Mononuclear cell (primary cell): ENCODE measurements at regions not wholly inside any gene's neighbourhood (a gene's known extent, or its start where the extent isn't known, plus 50 kb on each side); places are given as distances from the start of the nearest gene placed in this dataset.
"Not testable (repeated sequence)": the region's sequence is repeated elsewhere in the genome, so short reads cannot be mapped to it uniquely, and the experiment has no call there.

Source experiments
- H3K27me3 ChIP-seq: 2 replicates; pipeline ENCODE4 v1.6.0; 2011; ENCODE audit warnings: low read length, control low read depth; ENCODE audit not compliant: insufficient read depth
- H3K4me1 ChIP-seq: 2 replicates; pipeline ENCODE4 v1.5.1; 2011; ENCODE audit warnings: mild to moderate bottlenecking, low read length, control low read depth; ENCODE audit not compliant: insufficient read depth
- H3K4me3 ChIP-seq: 2 replicates; pipeline ENCODE4 v1.5.1; 2011; ENCODE audit warnings: mild to moderate bottlenecking, low read length, moderate library complexity
- H3K9me3 ChIP-seq: 2 replicates; pipeline ENCODE4 v1.5.1; 2011; ENCODE audit warnings: low read depth, mild to moderate bottlenecking, control low read depth, low read length

- H3K4me3 ChIP-seq = no peak overlapping the region
- H3K27me3 ChIP-seq = no peaks in the 10 kb centered on the region
- H3K4me1 ChIP-seq = no peaks in the 10 kb centered on the region
- no peaks in the 10 kb centered on the region for H3K9me3 ChIP-seq
These were observed 509.6 kb downstream of the KCNJ2 start for GRCh38 chr17:70678889-70679288.

- H3K27me3 ChIP-seq = no peaks in the 10 kb centered on the region
- no peaks in the 10 kb centered on the region for H3K9me3 ChIP-seq
- no peaks in the 10 kb centered on the region for H3K4me1 ChIP-seq
- H3K4me3 ChIP-seq = no peak overlapping the region
These were observed 514.6 kb downstream of the KCNJ2 start for GRCh38 chr17:70683936-70684335.

- no peak overlapping the region for H3K4me3 ChIP-seq
- H3K9me3 ChIP-seq = no peaks in the 10 kb centered on the region
- no peaks in the 10 kb centered on the region for H3K4me1 ChIP-seq
- no peaks in the 10 kb centered on the region for H3K27me3 ChIP-seq
These were observed 518.1 kb downstream of the KCNJ2 start for GRCh38 chr17:70687421-70687820.

- no peak overlapping the region for H3K4me3 ChIP-seq
These were observed 521.8 kb downstream of the KCNJ2 start for GRCh38 chr17:70691150-70691549.

GRCh38 chr17:70699408-70699807 is 530.1 kb downstream of the KCNJ2 start:
- H3K4me3 ChIP-seq = no peak overlapping the region
- no peaks in the 10 kb centered on the region for H3K27me3 ChIP-seq
- H3K9me3 ChIP-seq = no peaks in the 10 kb centered on the region
- no peaks in the 10 kb centered on the region for H3K4me1 ChIP-seq

More at GRCh38 chr17:70691150-70691549, 521.8 kb downstream of the KCNJ2 start:
- Histone ChIP-seq H3K27me3 (no peaks in the 10 kb centered on the region), H3K9me3 (no peaks in the 10 kb centered on the region), H3K4me1 (no peaks in the 10 kb centered on the region)

GRCh38 chr17:70702683-70703255 is 533.4 kb downstream of the KCNJ2 start:
- Histone ChIP-seq H3K27me3 (no peaks in the 10 kb centered on the region), H3K9me3 (no peaks in the 10 kb centered on the region), H3K4me1 (no peaks in the 10 kb centered on the region), H3K4me3 (no peak overlapping the region)

- H3K9me3 ChIP-seq = no peaks in the 10 kb centered on the region
- H3K4me3 ChIP-seq = no peak overlapping the region
- no peaks in the 10 kb centered on the region for H3K4me1 ChIP-seq
- no peaks in the 10 kb centered on the region for H3K27me3 ChIP-seq
These were observed 540.3 kb downstream of the KCNJ2 start for GRCh38 chr17:70709596-70709995.

- Histone ChIP-seq H3K4me3 (no peak overlapping the region), H3K27me3 (no peaks in the 10 kb centered on the region), H3K9me3 (no peaks in the 10 kb centered on the region), H3K4me1 (no peaks in the 10 kb centered on the region)
These were observed 544.4 kb downstream of the KCNJ2 start for GRCh38 chr17:70713694-70714093.

- H3K4me1 ChIP-seq = no peaks in the 10 kb centered on the region
- H3K4me3 ChIP-seq = no peak overlapping the region
- H3K27me3 ChIP-seq = no peaks in the 10 kb centered on the region
- H3K9me3 ChIP-seq = no peaks in the 10 kb centered on the region
These were observed 547.2 kb downstream of the KCNJ2 start for GRCh38 chr17:70716551-70716950.

GRCh38 chr17:70717042-70717441 is 547.7 kb downstream of the KCNJ2 start:
- no peaks in the 10 kb centered on the region for H3K4me1 ChIP-seq
- H3K27me3 ChIP-seq = no peaks in the 10 kb centered on the region
- H3K9me3 ChIP-seq = no peaks in the 10 kb centered on the region
- no peak overlapping the region for H3K4me3 ChIP-seq

- Histone ChIP-seq H3K9me3 (no peaks in the 10 kb centered on the region), H3K4me1 (no peaks in the 10 kb centered on the region), H3K27me3 (no peaks in the 10 kb centered on the region), H3K4me3 (no peak overlapping the region)
These were observed 567.1 kb downstream of the KCNJ2 start for GRCh38 chr17:70736375-70736957.

- no peaks in the 10 kb centered on the region for H3K27me3 ChIP-seq
- no peaks in the 10 kb centered on the region for H3K9me3 ChIP-seq
- no peak overlapping the region for H3K4me3 ChIP-seq
- H3K4me1 ChIP-seq = no peaks in the 10 kb centered on the region
These were observed 569.7 kb downstream of the KCNJ2 start for GRCh38 chr17:70739065-70739464.

GRCh38 chr17:70746574-70746973 is 577.2 kb downstream of the KCNJ2 start:
- H3K27me3 ChIP-seq, H3K9me3 ChIP-seq, H3K4me3 ChIP-seq, H3K4me1 ChIP-seq: not testable (repeated sequence)

GRCh38 chr17:70750983-70751382 is 581.7 kb downstream of the KCNJ2 start:
- H3K27me3 ChIP-seq = no peaks in the 10 kb centered on the region

GRCh38 chr17:70752461-70752860 is 583.1 kb downstream of the KCNJ2 start:
- not testable (repeated sequence) for H3K4me3 ChIP-seq, H3K9me3 ChIP-seq, H3K4me1 ChIP-seq, H3K27me3 ChIP-seq

More at GRCh38 chr17:70750983-70751382, 581.7 kb downstream of the KCNJ2 start:
- no peaks in the 10 kb centered on the region for H3K4me1 ChIP-seq
- no peak overlapping the region for H3K4me3 ChIP-seq
- H3K9me3 ChIP-seq = no peaks in the 10 kb centered on the region

GRCh38 chr17:70752966-70753467 is 583.7 kb downstream of the KCNJ2 start:
- Histone ChIP-seq H3K27me3 (no peaks in the 10 kb centered on the region), H3K4me1 (no peaks in the 10 kb centered on the region), H3K4me3 (no peak overlapping the region), H3K9me3 (no peaks in the 10 kb centered on the region)
